GM18873 (cell line): ENCODE measurements at regions not wholly inside any gene's neighbourhood (a gene's known extent, or its start where the extent isn't known, plus 50 kb on each side); places are given as distances from the start of the nearest gene placed in this dataset.
A peak's percentile ranks its signal among the peaks of the same experiment; 100 is the strongest.
"Not testable (repeated sequence)": the region's sequence is repeated elsewhere in the genome, so short reads cannot be mapped to it uniquely, and the experiment has no call there.

Source experiments
- ATAC-seq: cut with Tn5 transposase; IDR thresholded peaks from one replicate; pipeline ENCODE4 v1.9.1; 2021; ENCODE audit warnings: mild to moderate bottlenecking, moderate library complexity, moderate number of reproducible peaks; ENCODE audit not compliant: unreplicated experiment, low FRiP score

- ATAC-seq: no peak
These were observed 1994.3 kb downstream of the MRPL39 start for GRCh38 chr21:23613014-23613413.

- no peak for ATAC-seq
These were observed 1995.1 kb downstream of the MRPL39 start for GRCh38 chr21:23612210-23612609.

GRCh38 chr21:23607782-23608431, 1999.4 kb downstream of the MRPL39 start:
- no peak for ATAC-seq

- no peak for ATAC-seq
These were observed 2005.7 kb downstream of the MRPL39 start for GRCh38 chr21:23601549-23601948.

GRCh38 chr21:23593582-23593981, 2013.7 kb downstream of the MRPL39 start:
- ATAC-seq: no peak

GRCh38 chr21:23585419-23585818, 2021.9 kb downstream of the MRPL39 start:
- ATAC-seq: no peak

GRCh38 chr21:23579573-23579972, 2027.7 kb downstream of the MRPL39 start:
- no peak for ATAC-seq

- ATAC-seq: no peak
These were observed 2029.3 kb downstream of the MRPL39 start for GRCh38 chr21:23578027-23578426.

GRCh38 chr21:23574932-23575331, 2032.3 kb downstream of the MRPL39 start:
- no peak for ATAC-seq

GRCh38 chr21:23548924-23549323, 2058.4 kb downstream of the MRPL39 start:
- ATAC-seq: not testable (repeated sequence)

GRCh38 chr21:23543333-23543732, 2063.9 kb downstream of the MRPL39 start:
- no peak for ATAC-seq

GRCh38 chr21:23542097-23542496, 2065.2 kb downstream of the MRPL39 start:
- no peak for ATAC-seq

GRCh38 chr21:23541571-23541970, 2065.7 kb downstream of the MRPL39 start:
- no peak for ATAC-seq

GRCh38 chr21:23534850-23535249, 2072.4 kb downstream of the MRPL39 start:
- no peak for ATAC-seq

- ATAC-seq: no peak
These were observed 2075.8 kb downstream of the MRPL39 start for GRCh38 chr21:23531444-23531843.

- ATAC-seq: no peak
These were observed 2082.6 kb downstream of the MRPL39 start for GRCh38 chr21:23524685-23525084.

- no peak for ATAC-seq
These were observed 2084.5 kb downstream of the MRPL39 start for GRCh38 chr21:23522751-23523150.

- ATAC-seq: no peak
These were observed 2099.8 kb downstream of the MRPL39 start for GRCh38 chr21:23507501-23507900.

GRCh38 chr21:23496729-23497128, 2110.6 kb downstream of the MRPL39 start:
- ATAC-seq: peak; percentile 93

GRCh38 chr21:23488245-23488644, 2119.0 kb downstream of the MRPL39 start:
- ATAC-seq: no peak

- ATAC-seq: no peak
These were observed 2126.6 kb downstream of the MRPL39 start for GRCh38 chr21:23480591-23481270.

- no peak for ATAC-seq
These were observed 2128.9 kb downstream of the MRPL39 start for GRCh38 chr21:23478381-23478780.
